Lung microvascular endothelial cell (primary cell): ENCODE measurements at regions not wholly inside any gene's neighbourhood (a gene's known extent, or its start where the extent isn't known, plus 50 kb on each side); places are given as distances from the start of the nearest gene placed in this dataset.

Source experiments
- DNase-seq, 2 donors: peaks; one replicate each; pipeline versions ENCODE4 v3.0.0 to v3.0.0-alpha.2; 2010; ENCODE audit warnings: low read depth in 2 of 2

GRCh38 chr1:191662051-191662450 is 496.2 kb upstream of the RGS18 start:
- no peak for DNase-seq

GRCh38 chr1:191662746-191663145 is 495.5 kb upstream of the RGS18 start:
- no peak for DNase-seq

GRCh38 chr1:191668525-191668924 is 489.7 kb upstream of the RGS18 start:
- no peak for DNase-seq

GRCh38 chr1:191669629-191670028 is 488.6 kb upstream of the RGS18 start:
- no peak for DNase-seq

DNA sequence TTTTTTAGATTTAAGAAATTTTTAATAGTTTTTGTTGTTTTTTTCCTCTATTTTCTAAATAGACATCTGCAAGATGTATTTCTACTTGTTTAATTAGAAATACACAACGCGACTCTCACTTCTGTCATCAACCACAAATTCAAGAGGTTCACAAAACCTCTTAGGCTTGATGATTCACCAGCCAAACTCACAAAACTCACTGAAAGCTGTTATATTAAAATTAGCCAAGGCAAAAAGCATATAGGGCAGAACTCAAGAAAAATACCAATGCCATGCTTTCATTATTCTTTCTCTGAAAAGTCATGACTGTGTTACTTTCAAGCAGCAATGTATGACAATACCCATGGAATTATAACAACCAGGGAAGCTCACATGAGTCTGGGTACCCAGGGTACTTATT is 487.0 kb upstream of the RGS18 start:
- DNase-seq = no peak

- DNase-seq = no peak
Measured at GRCh38 chr1:191674626-191675179, 483.6 kb upstream of the RGS18 start.

DNA sequence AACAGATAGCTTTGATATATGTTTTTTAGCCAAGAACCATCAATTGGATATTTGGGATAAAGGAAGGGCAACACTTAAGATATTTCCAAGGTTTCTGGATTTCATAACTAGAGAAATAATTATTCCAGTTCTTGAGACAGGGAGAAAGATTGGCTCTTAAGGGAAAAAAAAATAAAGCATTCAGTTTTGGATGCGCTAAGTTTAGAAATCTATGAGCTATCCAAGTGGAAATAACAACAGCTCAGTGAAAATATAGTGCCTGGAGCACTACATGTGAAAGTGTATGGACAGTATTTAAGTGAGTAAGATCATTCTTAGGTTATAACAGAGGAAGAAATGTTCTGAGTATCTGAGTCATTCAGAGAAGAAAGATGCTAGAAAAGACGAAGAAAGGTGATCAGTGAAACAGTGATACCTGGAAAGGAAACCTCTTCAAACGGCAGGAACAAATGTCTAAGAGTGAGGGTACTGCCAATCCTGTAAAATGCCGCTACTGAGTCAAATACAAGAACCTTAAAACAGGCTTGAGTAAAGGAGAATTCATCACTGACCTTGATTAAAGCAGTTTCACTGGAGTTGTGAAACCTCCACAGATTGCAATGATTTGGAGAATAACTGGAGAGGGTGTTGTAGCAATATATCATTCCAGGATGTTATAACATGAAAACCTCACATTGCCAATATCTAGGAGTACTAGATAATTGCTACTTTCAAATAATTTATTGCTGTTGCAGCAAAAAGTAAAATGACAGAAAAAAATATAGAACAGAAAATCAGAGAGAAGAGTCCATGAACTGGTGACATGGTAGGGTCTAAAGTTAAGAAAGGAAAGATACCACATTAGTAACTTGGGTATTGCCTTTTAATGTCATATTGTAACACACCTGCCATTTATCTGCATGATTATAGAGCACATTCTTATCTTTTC is 482.1 kb upstream of the RGS18 start:
- no peak for DNase-seq

DNA sequence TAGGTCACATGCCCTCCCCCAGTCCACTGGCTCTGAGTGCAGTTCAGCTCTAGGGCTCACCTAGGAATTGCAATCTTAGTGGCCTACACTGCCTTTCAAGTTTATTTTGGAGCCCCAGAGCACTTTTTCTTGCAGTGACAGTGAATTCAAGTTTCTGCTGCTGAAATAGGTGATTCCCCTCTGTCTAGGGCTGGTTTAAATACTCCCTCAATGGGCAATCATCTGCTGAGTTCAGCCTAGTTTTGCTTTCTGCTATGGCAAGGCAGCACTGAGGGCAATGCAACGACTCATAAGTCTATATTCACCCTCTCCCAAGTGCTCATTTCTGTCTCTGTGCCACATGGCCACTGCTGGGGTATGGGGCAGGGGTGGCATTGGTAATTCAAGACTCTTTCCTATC is 472.6 kb upstream of the RGS18 start:
- no peak for DNase-seq

- DNase-seq = no peak
Measured at GRCh38 chr1:191687721-191688120, 470.5 kb upstream of the RGS18 start.

DNA sequence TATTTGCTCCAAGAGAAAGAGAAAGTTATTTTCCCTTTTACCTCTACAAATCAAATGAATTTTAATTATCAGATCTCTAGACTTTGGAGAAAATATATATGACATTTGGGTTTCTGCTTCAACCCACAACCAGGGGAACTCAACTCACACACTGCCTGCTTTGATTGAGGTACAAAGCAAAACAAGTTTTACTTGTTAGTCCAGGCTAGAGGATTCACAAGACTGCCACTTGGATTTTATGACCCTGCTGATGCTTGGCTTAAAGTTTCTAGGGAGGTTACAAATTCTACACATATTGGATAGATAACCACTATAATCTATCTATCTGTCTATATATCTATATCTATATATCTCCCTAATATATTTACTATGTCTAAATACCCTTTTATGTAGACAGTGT is 467.3 kb upstream of the RGS18 start:
- no peak for DNase-seq

- no peak for DNase-seq
Measured at GRCh38 chr1:191693797-191694196, 464.5 kb upstream of the RGS18 start.

DNA sequence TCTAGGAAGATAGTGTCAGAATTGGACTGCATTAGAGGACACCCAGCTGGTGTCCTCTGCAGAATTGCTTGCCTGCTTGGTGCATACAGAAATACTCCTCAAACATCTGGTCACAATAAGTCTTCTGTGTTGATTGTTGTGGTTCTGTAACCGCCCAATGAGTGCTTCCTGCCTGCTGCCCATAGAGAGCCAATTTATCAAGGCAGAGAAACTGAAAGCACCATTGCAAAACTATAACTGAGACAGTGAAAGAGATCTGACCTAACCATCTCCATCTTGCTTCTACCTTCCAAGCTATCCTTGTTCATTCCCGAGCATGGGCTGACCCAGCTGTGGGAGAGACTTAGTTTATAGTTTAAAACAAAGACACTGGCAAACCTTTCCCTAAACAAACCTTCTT is 462.4 kb upstream of the RGS18 start:
- DNase-seq = no peak

DNA sequence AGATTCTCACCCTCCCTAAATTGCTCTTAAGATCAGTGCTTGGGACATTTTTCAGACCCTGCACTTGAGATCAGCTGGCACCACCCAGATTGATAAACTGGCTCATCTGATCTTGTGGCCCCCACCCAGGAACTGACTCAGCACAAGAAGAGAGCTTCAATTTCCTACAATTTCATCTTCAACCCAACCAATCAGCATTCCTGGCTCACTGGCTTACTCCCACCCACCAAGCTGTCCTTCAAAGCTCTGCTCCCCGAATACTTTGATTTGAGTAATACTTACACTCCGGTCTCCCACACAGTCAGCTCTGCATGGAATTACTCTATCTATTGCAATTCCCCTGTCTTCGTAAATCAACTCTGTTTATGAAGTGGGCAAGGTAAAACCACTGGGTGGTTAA is 461.9 kb upstream of the RGS18 start:
- no peak for DNase-seq

GRCh38 chr1:191697556-191697955 is 460.7 kb upstream of the RGS18 start:
- no peak for DNase-seq

DNA sequence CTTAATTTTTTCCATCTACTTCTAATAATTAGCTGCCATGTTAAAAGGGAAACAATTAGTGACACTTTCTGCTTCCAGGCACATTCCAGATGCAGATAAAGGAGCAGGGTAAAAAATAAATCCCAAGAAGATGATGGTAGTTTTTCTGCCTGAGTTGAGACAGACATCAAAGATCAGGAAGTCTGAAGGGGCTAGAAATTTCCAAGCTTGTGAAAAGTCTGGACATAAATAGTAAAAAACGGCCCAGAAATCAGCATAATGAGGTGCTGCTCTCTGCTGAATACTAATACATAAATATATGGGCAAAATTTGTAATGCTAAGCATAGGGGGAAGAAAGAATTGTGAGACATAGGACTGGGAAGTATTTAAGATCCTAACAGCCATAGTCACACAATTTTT is 460.0 kb upstream of the RGS18 start:
- no peak for DNase-seq

GRCh38 chr1:191699343-191699742 is 458.9 kb upstream of the RGS18 start:
- no peak for DNase-seq

DNA sequence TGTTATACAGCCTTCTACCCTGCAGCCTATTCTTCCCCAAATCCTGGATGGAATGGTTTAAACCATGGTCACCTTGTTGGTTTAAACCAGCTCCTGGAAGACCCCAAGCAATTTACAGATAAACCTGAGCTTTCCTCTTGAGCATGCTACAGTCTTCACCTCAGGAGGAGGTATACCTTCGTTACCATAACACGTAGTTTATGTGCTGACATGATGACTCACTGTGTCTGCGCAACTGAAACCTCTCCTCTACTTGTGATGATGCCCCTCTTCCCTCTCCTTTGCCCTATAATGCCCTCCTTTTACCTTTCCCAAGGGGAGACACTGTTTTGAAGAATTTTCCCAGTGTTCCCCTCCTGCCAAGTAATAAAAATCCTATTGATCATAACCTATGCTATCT is 457.3 kb upstream of the RGS18 start:
- no peak for DNase-seq

- DNase-seq = no peak
Measured at GRCh38 chr1:191702124-191702523, 456.1 kb upstream of the RGS18 start.

DNA sequence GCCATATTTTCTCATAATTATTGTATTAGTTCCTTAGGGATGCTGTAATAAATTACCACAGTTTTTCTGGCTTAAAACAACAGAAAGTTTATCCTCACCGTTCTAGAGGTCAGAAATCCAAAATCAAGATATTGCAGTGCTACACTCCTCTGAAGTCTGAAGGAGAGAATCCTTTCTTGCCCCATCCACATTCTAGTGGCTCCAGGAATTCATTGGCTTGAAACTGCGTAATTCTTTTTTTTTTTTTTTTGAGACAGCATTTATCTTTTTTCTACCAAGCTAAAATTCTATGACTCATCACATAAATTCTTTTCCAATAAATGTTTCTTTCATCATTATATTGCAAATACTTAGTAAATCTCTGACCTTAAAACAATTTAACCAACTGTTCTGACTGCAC is 451.0 kb upstream of the RGS18 start:
- DNase-seq = no peak

DNA sequence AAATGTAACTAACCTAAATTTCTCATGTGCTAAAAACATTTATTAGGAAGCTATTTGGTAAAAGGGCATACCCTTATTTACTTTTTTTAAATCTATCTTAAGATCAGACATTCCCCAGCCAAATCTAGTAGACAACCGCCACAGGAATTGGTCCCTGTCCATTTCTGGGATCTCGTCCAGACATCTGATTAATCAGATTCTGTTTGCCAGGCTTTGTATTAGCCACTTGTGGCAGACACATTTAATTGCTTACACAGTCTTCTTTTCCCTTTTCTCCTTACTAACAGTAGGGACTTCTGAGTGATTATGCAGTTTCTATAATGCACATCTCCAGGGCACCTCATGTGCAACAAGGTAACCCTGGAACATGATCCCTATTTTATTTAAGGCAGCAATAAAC is 449.0 kb upstream of the RGS18 start:
- DNase-seq = no peak

GRCh38 chr1:191711961-191712360 is 446.3 kb upstream of the RGS18 start:
- DNase-seq = no peak

DNA sequence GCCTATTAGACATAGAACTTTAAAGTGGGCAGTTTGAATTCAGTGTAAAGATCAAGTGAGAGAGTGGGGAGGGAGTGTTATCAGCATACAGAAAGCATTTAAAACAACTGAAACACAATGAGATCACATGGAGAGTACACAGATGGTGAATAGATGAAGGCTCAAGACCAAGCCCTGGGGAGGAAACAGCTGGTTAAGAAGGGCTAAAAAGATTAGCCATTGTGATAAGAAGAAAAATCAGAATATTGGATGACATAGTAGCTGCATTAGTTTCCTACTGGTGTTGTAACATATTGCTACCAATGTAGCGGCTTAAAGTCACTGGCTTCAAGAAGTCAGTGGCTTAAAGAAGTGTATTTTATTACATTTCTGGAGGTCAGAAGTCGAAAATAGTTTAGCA is 443.4 kb upstream of the RGS18 start:
- no peak for DNase-seq

DNA sequence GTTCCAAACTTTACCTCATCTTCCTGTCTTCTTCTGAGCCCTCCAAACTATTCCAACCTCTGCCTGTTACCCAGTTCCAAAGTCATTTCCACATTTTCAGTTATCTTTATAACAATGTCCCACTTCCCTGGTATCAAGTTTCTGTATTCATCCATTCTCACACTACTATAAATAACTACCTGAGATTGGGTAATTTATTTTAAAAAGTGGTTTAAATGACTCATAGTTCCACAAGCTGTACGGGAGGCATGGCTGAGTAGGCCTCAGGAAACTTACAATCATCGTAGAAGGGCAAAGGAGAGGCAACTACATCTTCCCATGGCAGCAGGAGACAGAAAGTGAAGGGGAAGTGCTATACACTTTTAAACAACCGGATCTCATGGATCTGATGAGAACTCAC is 428.5 kb upstream of the RGS18 start:
- DNase-seq = no peak
